ENCODE measurements at regions not wholly inside any gene's neighbourhood (a gene's known extent, or its start where the extent isn't known, plus 50 kb on each side); places are given as distances from the start of the nearest gene placed in this dataset.

DNA sequence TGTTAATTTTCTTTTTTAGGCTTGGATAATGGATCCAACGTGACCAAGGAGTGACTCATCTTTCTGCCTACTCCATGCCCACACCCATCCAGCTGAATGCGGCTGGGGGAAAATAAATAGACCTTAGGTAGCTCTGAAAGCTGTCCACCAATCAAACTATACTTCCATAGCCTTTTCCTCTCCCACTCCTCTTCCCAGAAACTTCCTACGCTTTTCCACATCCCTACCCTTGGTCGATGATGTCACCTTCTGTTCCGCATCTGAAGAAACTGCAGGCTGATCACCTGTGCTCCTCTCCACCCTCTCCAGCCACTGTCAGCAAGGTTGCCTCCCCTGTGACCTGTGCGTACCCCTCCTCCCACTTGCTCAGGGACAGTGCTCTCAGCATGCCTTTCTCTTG is 359.8 kb upstream of the KLF6 start:
- intact Hi-C loops (cut with DNase I), result no loop called here
- no peaks in the 10 kb centered on the region for H3K27me3 ChIP-seq
- H3K9me3 ChIP-seq, result no peaks in the 10 kb centered on the region
- DNase-seq, result no peak
- 53 to 55% methylated on average over 6 of the region's 6 CpGs for WGBS, 2 donors
- H3K4me1 ChIP-seq, result no peaks in the 10 kb centered on the region
- H3K4me3 ChIP-seq, result no peak overlapping the region
- FAIRE-seq, result no peak
- ATAC-seq, result no peak
- TF ChIP-seq, protein P1, sequence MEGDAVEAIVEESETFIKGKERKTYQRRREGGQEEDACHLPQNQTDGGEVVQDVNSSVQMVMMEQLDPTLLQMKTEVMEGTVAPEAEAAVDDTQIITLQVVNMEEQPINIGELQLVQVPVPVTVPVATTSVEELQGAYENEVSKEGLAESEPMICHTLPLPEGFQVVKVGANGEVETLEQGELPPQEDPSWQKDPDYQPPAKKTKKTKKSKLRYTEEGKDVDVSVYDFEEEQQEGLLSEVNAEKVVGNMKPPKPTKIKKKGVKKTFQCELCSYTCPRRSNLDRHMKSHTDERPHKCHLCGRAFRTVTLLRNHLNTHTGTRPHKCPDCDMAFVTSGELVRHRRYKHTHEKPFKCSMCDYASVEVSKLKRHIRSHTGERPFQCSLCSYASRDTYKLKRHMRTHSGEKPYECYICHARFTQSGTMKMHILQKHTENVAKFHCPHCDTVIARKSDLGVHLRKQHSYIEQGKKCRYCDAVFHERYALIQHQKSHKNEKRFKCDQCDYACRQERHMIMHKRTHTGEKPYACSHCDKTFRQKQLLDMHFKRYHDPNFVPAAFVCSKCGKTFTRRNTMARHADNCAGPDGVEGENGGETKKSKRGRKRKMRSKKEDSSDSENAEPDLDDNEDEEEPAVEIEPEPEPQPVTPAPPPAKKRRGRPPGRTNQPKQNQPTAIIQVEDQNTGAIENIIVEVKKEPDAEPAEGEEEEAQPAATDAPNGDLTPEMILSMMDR (IDR thresholded peaks at IDR 0.05), result no peak
- H3K36me3 ChIP-seq, result no peaks in the 10 kb centered on the region
- H3K27ac ChIP-seq, result no peak overlapping the region

DNA sequence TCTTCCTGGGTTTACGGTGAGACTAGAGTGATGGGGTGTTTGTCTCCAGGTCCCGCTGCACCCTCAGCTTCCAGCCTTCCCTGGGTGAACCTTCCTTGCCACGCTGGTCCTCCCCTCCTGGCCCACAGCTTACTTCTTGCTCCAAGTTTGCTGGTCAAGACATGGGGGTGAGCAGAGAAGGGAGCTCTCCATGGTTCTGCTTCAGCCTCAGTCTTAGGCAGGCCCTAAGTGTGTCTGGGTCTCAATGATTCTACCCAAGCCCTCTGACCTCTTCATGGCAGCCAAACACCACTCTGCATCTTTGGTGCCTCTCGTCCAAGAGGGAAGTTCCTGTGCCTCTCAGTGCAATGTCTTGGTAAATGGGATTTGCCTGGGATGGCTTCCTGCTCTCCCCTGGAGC is 356.5 kb upstream of the KLF6 start:
- Histone ChIP-seq H3K27ac (no peak overlapping the region), H3K36me3 (no peaks in the 10 kb centered on the region), H3K4me1 (no peaks in the 10 kb centered on the region), H3K27me3 (no peaks in the 10 kb centered on the region), H3K9me3 (no peaks in the 10 kb centered on the region), H3K4me3 (no peak overlapping the region)
- no peak for FAIRE-seq
- 70 to 80% methylated on average over 4 of the region's 4 CpGs for WGBS, 2 donors
- ATAC-seq, result no peak
- TF ChIP-seq, protein P1 (IDR thresholded peaks at IDR 0.05), result no peak
- DNase-seq, result no peak
- intact Hi-C loops (cut with DNase I), result no loop called here

DNA sequence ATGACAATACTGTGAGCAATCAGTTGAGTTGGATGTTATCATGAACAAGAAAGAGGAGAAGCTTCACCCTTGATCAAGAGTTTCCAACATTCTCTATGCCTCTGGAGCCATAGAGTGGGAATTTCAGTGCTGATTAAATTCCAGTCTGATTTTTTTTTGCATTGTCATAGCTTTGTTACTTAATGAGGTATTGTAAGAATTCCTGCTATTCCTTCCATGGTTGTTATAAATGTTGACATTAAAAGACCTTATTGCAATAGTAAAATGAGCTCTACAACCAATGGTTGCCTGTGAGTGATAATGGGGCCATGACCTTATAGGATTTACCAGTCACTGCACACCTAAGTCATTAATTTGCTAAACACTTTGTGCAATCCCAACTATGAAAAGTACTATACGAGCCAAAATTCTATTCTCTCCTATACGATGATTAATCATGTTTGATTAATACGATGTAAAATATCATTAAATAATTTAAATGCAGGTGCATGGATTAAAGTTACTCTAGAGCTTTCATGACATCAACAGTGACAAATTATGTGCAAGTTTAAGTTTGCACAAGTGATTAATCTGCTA is 353.2 kb upstream of the KLF6 start:
- WGBS, 2 donors, result 57 to 63% methylated on average over 3 of the region's 3 CpGs
- no peaks in the 10 kb centered on the region for H3K4me1 ChIP-seq
- intact Hi-C loops (cut with DNase I), result no loop called here
- H3K9me3 ChIP-seq, result no peaks in the 10 kb centered on the region
- H3K27ac ChIP-seq, result no peak overlapping the region
- no peaks in the 10 kb centered on the region for H3K36me3 ChIP-seq
- no peak for ATAC-seq
- H3K27me3 ChIP-seq, result no peaks in the 10 kb centered on the region
- no peak overlapping the region for H3K4me3 ChIP-seq
- FAIRE-seq, result no peak
- DNase-seq, result no peak
- TF ChIP-seq, protein P1 (IDR thresholded peaks at IDR 0.05), result no peak

DNA sequence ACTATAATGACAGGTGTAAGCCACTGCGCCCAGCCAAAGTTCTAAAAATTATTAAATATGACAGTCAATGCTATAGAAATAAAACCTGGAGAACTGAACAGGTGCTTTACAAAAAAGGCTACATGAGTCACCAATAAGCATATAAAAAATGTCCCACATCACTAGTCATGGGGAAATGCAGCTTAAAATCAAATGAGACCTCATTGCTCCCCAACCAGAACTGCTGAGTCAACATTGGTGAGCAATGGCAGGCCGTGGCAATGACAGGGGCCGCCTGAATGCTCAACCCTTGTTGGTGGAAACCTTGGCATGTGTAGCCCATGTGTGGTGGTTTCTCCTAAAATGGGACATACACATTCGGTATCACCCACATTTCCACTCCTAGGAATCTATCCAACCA is 352.3 kb upstream of the KLF6 start:
- ATAC-seq (no peak), DNase-seq (no peak), FAIRE-seq (no peak)
- H3K27me3 ChIP-seq, result no peaks in the 10 kb centered on the region
- no peaks in the 10 kb centered on the region for H3K9me3 ChIP-seq
- no peak overlapping the region for H3K27ac ChIP-seq
- intact Hi-C loops (cut with DNase I), result no loop called here
- TF ChIP-seq, protein P1 (IDR thresholded peaks at IDR 0.05), result no peak
- no peaks in the 10 kb centered on the region for H3K4me1 ChIP-seq
- no peaks in the 10 kb centered on the region for H3K36me3 ChIP-seq
- no peak overlapping the region for H3K4me3 ChIP-seq
- WGBS, 2 donors, result 68 to 89% methylated on average over 4 of the region's 4 CpGs

DNA sequence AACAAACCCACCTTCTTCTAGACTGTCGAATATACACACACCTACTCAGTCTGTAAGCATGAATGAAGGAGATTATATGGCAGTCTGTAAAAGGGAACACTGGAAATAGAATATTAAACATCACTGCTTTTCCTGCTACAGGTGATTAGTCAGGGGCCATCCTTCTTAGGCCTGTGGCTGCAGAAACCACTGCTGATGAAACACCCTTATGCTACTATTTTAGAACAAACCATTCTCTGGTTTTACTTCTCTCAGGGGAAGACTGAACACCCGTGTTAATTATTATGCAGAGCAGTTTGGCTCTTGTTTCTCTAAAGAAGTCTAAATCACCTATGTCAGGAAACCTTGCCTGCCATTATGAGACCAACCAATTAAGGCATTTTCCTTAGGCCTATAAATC is 351.1 kb upstream of the KLF6 start:
- ATAC-seq (no peak), FAIRE-seq (no peak), DNase-seq (no peak)
- no peaks in the 10 kb centered on the region for H3K9me3 ChIP-seq
- H3K36me3 ChIP-seq, result no peaks in the 10 kb centered on the region
- H3K4me1 ChIP-seq, result peaks cover 0 to 2% (median 0%) of the 10 kb centered on the region in 3 donors
- H3K4me3 ChIP-seq, result no peak overlapping the region
- no peaks in the 10 kb centered on the region for H3K27me3 ChIP-seq
- WGBS, 2 donors, result 49 to 58% methylated on average over 2 of the region's 2 CpGs
- TF ChIP-seq, protein P1 (IDR thresholded peaks at IDR 0.05), result no peak
- no peak overlapping the region for H3K27ac ChIP-seq
- intact Hi-C loops (cut with DNase I), result no loop called here

Measured in pancreas (tissue), 10 donors.